NOMO-1 treated with dmso at 0.1 percent for 144 hours (cell line): ENCODE measurements at regions not wholly inside any gene's neighbourhood (a gene's known extent, or its start where the extent isn't known, plus 50 kb on each side); places are given as distances from the start of the nearest gene placed in this dataset.
"Not testable (repeated sequence)": the region's sequence is repeated elsewhere in the genome, so short reads cannot be mapped to it uniquely, and the experiment has no call there.

Experiments used
- DNase-seq: peaks from one replicate; lab custom pipeline; 2025; ENCODE audit not compliant: unreplicated experiment; lab: John Stamatoyannopoulos, UW

GRCh38 chr2:89948102-89948501, 1256.6 kb downstream of the RPIA start:
- DNase-seq, result not testable (repeated sequence)

DNA sequence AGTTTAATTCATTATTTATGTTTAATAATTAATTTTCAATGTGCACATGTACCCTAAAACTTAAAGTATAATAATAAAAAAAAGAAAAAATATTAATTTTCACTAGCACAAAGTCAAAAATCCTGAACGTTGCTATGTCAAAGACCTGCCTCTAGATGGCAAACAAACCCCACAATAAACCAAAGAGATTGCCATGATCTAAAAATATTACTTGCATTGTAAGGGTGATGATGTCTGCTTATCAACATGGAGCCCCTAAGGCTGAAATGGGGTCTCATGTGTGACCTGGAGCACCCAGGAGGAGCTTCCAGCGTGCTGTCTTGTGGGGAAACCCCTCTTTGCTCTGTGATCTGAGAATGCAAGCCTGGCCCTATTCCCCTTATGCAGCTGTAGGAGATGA, 1259.3 kb downstream of the RPIA start:
- not testable (repeated sequence) for DNase-seq

GRCh38 chr2:89957236-89957635, 1265.8 kb downstream of the RPIA start:
- peak; percentile 11 for DNase-seq

DNA sequence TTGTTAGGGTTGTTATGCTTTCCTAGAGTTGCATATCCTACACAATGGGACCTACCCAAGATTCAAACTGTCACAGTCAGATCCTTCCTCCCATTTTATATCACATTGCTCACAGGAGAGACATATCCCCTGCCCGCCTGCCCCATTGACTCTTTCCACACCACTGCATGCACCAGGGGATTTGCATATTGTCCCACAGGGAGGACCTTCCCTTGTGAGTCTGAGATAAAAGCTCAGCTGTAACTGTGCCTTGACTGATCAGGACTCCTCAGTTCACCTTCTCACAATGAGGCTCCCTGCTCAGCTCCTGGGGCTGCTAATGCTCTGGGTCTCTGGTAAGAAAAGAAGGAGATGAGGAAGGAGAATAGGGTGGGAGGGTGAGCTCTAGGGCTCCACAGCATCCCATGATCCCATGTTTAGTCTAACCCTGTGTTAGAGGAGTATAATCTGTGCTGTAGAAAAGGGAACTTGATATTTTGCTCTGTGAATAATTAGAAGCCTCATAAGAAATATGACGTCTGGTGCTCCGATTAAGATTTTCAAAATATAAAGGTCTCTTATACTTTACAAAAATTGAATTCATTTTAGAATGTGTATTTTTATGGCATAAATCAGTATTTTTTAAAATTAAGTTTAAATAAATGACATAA, 1268.4 kb downstream of the RPIA start:
- DNase-seq, result not testable (repeated sequence)

DNA sequence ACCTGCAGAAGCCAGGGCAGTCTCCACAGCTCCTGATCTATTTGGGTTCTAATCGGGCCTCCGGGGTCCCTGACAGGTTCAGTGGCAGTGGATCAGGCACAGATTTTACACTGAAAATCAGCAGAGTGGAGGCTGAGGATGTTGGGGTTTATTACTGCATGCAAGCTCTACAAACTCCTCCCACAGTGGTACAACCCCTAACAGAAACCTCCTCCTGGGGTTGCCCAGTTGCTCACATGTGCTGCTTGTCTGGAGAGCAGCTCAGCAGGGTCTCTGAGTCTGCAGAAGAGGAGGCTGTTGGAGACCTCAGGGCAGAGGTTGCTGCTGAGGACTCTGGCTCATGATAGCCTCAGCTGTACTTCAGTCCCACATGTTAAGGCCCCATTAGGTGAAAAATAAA, 1269.1 kb downstream of the RPIA start:
- not testable (repeated sequence) for DNase-seq

DNA sequence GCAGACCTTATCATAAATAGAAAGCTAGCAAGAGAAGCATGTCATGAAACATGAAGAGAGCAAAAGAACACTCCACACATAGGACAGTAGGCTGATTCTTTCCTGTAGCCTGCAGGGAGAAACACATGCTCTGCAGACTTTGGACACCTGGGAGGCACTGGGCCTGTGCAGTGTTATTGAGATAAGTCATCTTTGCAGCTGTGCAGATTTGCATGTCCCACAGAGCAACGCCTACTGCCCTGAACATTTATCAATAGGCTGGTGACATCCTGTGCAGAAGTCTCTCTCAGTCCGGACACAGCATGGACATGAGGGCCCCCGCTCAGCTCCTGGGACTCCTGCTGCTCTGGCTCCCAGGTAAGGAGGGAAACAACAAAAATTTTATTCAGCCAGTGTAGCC, 1277.1 kb downstream of the RPIA start:
- not testable (repeated sequence) for DNase-seq

- not testable (repeated sequence) for DNase-seq
These were observed 1277.7 kb downstream of the RPIA start for GRCh38 chr2:89969190-89969589.

DNA sequence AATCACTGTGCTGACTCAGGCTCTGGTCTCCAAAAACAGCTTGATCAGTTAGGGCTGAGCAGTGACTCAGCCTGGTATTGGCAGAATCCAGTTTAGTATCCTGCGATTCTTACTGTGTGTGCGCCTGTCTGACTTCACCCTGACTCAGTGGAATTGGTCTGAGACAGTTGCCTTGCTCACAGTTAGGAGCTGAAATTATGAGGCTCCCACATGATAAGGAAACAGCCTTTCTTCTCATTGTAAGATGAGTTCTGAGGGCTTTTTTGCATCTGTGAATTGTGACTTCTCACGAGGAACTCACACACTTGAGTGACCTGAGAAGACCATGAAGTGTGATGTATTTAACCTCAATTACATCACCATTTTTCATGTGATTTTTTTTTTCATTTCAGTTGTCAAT, 1282.4 kb downstream of the RPIA start:
- not testable (repeated sequence) for DNase-seq

DNA sequence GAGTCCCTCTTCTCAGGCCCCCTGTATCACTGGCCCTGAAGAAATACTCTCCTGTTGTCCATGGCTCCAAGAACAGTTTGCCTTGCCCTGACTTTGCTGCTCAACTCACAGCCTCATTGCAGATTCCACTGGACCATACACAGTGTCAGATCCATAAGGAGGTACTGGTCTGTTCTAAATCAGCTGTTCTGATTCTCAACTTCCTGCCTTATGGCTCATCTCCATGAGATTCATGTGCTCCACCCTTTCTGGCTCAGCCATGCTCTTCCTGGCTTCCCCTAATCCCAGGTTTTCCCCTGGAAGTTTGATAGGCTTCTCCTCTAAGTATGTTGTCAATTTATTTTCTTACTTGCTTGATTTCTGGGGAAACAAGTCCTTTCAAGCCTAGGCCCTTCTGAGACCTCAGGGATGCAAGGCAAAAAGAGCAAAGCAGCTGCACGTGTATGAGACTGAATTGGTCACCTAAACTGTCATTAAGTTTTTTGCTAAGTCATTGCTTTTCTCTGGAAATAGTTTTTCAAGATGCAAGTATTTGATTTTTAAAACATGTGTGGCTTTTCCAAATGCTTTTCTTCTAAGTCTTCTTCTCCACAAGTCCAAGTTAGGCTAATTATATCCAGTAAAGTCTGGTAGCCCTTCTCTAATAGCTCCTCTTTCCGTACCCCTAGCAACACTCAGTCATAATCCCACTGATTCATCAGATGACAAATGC, 1288.5 kb downstream of the RPIA start:
- not testable (repeated sequence) for DNase-seq

GRCh38 chr2:89982246-89982645, 1290.8 kb downstream of the RPIA start:
- DNase-seq, result peak; percentile 10

- DNase-seq, result not testable (repeated sequence)
These were observed 1294.2 kb downstream of the RPIA start for GRCh38 chr2:89985650-89986049.

- DNase-seq, result not testable (repeated sequence)
These were observed 1295.1 kb downstream of the RPIA start for GRCh38 chr2:89986532-89986931.

DNA sequence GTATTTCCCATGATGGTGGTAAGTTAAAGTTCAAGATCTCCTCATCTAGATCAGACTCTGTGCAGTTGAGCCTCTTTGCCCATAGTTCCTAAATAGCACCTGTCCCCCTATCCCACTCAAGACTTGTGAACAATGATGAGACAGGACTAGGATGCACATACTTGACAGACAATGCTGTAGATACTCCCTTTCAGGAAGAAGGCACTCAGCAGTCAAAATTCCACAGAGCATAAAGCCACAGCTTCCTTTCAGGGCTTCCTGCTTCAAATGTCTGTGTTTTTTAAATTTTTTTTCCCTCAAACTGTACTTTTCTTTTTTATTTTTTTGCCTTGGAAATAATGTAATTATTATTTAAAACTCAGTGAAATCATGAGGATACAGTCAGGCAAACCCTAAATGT, 1305.3 kb downstream of the RPIA start:
- DNase-seq, result not testable (repeated sequence)

DNA sequence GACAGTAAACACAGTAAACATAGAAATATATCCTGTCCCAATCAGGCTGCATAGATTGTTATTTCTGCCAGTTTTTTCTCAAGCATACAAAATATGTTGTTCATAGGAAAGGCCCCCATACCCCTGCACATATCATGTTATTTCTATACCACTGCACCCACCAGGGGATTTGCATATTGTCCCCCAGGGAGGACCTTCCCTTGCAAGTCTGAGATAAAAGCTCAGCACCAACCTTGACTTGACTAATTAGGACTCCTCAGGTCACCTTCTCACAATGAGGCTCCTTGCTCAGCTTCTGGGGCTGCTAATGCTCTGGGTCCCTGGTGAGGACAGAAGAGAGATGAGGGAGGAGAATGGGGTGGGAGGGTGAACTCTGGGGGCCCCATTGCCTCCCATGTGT, 1313.1 kb downstream of the RPIA start:
- not testable (repeated sequence) for DNase-seq

- DNase-seq, result not testable (repeated sequence)
These were observed 1319.1 kb downstream of the RPIA start for GRCh38 chr2:90010442-90011100.

DNA sequence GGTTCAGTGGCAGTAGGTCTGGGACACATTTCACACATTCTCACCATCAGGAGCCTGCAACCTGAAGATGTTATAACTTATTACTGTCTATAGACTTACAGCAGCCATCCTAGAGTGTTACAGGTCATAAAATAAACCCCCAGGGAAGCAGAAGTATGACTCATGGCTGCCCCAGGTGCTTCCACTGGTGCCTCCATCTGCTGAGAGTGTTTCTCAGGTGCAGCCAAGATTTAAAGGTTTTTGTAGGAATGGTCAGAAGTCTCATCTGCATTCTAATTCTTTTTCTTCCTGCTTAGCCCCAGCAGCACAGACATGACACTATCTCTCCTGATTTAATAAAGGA, 1319.6 kb downstream of the RPIA start:
- not testable (repeated sequence) for DNase-seq

DNA sequence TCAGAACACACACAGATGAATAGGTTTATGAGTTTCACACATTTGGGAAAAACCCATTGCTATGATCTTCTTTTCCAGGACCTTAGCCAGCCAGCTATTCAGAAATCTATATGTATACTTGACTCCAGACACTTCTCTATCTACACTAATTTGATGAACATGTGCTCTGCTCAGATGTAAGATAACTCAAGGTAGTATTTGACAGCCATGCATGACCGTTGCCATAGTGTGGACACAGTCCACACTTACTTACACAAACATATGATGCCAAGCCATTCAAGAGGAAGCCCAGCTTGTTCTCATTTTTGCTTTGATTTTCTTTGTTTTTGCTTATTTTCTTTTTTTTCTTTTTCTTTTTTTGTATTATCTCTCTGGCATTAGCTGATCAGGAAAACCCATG, 1328.4 kb downstream of the RPIA start:
- DNase-seq, result not testable (repeated sequence)

GRCh38 chr2:90021234-90021633, 1329.8 kb downstream of the RPIA start:
- not testable (repeated sequence) for DNase-seq

DNA sequence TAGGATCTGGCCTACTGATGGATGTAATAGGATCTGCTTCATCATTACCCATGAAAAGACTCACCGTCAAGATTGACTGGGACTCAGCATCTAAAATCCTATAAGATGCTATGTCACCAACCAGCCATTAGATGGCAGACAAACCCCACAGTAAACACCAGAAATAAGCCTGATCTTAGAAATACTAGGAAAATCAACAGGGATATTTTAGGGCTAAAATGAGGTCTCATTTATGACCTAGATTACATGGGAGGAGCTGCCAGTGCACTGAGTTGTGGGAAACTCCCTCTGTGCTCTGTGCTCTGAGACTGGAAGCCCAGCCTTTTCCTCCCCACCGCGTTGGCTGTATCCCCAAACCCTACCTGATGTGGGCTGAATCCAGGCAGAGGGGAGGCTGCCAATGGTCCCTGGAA, 1335.8 kb downstream of the RPIA start:
- DNase-seq, result not testable (repeated sequence)

DNA sequence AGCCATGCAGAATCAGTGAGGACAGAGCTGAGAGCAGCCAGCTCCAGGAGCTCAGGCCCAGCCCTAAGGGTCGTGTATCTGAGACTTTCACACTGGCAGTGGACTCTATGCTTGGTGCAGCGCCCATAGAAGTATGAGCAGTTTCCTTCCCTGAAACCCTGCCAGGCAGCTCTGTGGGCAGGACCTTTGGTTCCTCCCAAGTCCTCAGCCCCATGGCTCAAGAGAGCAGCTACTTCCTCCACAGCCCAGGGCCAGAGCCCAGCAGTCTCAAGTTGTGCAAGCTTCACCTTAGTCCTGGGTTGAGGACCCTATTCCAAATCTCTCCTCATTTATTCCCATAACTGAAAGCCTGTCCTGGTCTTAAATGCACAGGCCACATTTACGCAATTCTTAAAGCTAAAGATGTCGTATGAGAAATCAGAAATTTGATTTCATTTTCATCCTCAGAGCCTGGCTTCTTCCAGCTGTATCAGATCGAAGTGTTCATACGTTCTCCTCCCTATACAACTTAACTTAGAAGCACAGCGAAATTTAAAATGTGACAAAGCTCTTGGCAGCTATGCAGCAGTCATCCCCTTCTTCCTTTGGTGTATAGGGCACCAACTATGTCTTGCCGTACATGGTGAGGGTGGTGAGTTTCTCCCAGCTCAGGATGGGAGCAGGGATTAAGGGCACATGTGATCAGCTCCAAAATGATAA, 1337.1 kb downstream of the RPIA start:
- not testable (repeated sequence) for DNase-seq

GRCh38 chr2:90029080-90029428, 1337.6 kb downstream of the RPIA start:
- DNase-seq, result not testable (repeated sequence)
